PC-9 (cell line): ENCODE measurements at regions not wholly inside any gene's neighbourhood (a gene's known extent, or its start where the extent isn't known, plus 50 kb on each side); places are given as distances from the start of the nearest gene placed in this dataset.

Experiments
- EZH2 ChIP-seq: fragments of 200-600 bp; sonication (generic); IDR thresholded peaks from 2 replicates; pipeline ENCODE4 v1.8.0; 2017; ENCODE audit warnings: antibody characterized with exemption, low read depth
- TF ChIP-seq, protein P1 (sequence below): fragments of 200-600 bp; sonication (generic); conservative IDR thresholded peaks from 2 replicates; pipeline ENCODE4 v1.6.1; 2017; ENCODE audit warnings: mixed run types, antibody characterized with exemption, mild to moderate bottlenecking, moderate library complexity

DNA sequence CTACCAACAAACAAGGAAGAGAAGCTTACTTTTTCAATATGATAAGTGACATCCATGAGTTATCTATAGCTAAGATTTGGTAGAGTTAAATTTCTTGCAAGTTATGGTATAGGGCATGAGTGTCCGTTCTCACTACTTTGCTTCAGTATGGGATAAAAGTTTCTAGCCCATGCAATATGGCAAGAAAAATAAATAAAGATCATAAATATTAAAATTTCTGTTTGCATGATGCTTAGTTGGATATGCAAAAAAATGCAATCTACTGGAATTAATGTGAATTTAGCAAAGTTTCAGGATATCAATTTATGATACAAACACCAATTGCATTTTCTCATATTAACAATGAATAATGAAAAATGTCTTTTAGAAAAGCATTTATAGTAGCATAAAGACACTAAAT is 148.7 kb upstream of the ADARB2 start:
- TF ChIP-seq, protein P1, sequence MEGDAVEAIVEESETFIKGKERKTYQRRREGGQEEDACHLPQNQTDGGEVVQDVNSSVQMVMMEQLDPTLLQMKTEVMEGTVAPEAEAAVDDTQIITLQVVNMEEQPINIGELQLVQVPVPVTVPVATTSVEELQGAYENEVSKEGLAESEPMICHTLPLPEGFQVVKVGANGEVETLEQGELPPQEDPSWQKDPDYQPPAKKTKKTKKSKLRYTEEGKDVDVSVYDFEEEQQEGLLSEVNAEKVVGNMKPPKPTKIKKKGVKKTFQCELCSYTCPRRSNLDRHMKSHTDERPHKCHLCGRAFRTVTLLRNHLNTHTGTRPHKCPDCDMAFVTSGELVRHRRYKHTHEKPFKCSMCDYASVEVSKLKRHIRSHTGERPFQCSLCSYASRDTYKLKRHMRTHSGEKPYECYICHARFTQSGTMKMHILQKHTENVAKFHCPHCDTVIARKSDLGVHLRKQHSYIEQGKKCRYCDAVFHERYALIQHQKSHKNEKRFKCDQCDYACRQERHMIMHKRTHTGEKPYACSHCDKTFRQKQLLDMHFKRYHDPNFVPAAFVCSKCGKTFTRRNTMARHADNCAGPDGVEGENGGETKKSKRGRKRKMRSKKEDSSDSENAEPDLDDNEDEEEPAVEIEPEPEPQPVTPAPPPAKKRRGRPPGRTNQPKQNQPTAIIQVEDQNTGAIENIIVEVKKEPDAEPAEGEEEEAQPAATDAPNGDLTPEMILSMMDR: no peak
- TF ChIP-seq EZH2: no peak
